ENCODE measurements at regions not wholly inside any gene's neighbourhood (a gene's known extent, or its start where the extent isn't known, plus 50 kb on each side); places are given as distances from the start of the nearest gene placed in this dataset.

- no peak for TF ChIP-seq CTCF (IDR thresholded peaks at IDR 0.05; ENCODE audit: insufficient read depth, low read length, missing control alignments)
These were observed 99.0 kb upstream of the ID2 start for GRCh38 chr2:8582651-8583399.

GRCh38 chr2:8583400-8584173 is 98.3 kb upstream of the ID2 start:
- DNase-seq (ENCODE audit: low read depth, low spot score): no peak
- POLR2A ChIA-PET: no interaction called here
- CTCF ChIA-PET: no interaction called here
- no peak for TF ChIP-seq CTCF (IDR thresholded peaks at IDR 0.05; ENCODE audit: insufficient read depth, low read length, missing control alignments)
- H3K4me3 ChIP-seq (ENCODE audit: low read depth, low read length): no peak overlapping the region

More at GRCh38 chr2:8582651-8583399, 99.0 kb upstream of the ID2 start:
- ChIA-PET CTCF (no interaction called here), POLR2A (no interaction called here)
- H3K4me3 ChIP-seq (ENCODE audit: low read depth, low read length): no peak overlapping the region
- no peak for DNase-seq (ENCODE audit: low read depth, low spot score)

GRCh38 chr2:8584174-8585066 is 97.4 kb upstream of the ID2 start:
- ChIA-PET POLR2A (no interaction called here), CTCF (interaction anchor here (1.1 kb wide), 1 partner anchor 9 kb away, joined by 3 read pairs; no protein-coding TSS in a partner anchor)
- no peak for DNase-seq (ENCODE audit: low read depth, low spot score)
- no peak overlapping the region for H3K4me3 ChIP-seq (ENCODE audit: low read depth, low read length)
- no peak for TF ChIP-seq CTCF (IDR thresholded peaks at IDR 0.05; ENCODE audit: insufficient read depth, low read length, missing control alignments)

GRCh38 chr2:8586457-8587051 is 95.3 kb upstream of the ID2 start:
- POLR2A ChIA-PET: interaction anchor here (1.0 kb wide), 1 partner anchor 95 kb away, joined by 3 read pairs; the partner anchor contains the start of gene ID2
- CTCF ChIA-PET: interaction anchor here (0.5 kb wide), 1 partner anchor 173 kb away, joined by 3 read pairs; no protein-coding TSS in a partner anchor
- DNase-seq (ENCODE audit: low read depth, low spot score): no peak
- no peak overlapping the region for H3K4me3 ChIP-seq (ENCODE audit: low read depth, low read length)
- no peak for TF ChIP-seq CTCF (IDR thresholded peaks at IDR 0.05; ENCODE audit: insufficient read depth, low read length, missing control alignments)

GRCh38 chr2:8587251-8587791 is 94.5 kb upstream of the ID2 start:
- ChIA-PET CTCF (interaction anchor here (0.5 kb wide), 1 partner anchor 174 kb away, joined by 3 read pairs; no protein-coding TSS in a partner anchor), POLR2A (interaction anchor here (1.0 kb wide), 1 partner anchor 94 kb away, joined by 3 read pairs; the partner anchor contains the start of gene ID2)
- DNase-seq (ENCODE audit: low read depth, low spot score): no peak
- no peak for TF ChIP-seq CTCF (IDR thresholded peaks at IDR 0.05; ENCODE audit: insufficient read depth, low read length, missing control alignments)
- no peak overlapping the region for H3K4me3 ChIP-seq (ENCODE audit: low read depth, low read length)
